ENCODE measurements at regions not wholly inside any gene's neighbourhood (a gene's known extent, or its start where the extent isn't known, plus 50 kb on each side); places are given as distances from the start of the nearest gene placed in this dataset.

- TF ChIP-seq, protein P1, sequence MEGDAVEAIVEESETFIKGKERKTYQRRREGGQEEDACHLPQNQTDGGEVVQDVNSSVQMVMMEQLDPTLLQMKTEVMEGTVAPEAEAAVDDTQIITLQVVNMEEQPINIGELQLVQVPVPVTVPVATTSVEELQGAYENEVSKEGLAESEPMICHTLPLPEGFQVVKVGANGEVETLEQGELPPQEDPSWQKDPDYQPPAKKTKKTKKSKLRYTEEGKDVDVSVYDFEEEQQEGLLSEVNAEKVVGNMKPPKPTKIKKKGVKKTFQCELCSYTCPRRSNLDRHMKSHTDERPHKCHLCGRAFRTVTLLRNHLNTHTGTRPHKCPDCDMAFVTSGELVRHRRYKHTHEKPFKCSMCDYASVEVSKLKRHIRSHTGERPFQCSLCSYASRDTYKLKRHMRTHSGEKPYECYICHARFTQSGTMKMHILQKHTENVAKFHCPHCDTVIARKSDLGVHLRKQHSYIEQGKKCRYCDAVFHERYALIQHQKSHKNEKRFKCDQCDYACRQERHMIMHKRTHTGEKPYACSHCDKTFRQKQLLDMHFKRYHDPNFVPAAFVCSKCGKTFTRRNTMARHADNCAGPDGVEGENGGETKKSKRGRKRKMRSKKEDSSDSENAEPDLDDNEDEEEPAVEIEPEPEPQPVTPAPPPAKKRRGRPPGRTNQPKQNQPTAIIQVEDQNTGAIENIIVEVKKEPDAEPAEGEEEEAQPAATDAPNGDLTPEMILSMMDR (IDR thresholded peaks at IDR 0.05), result no peak
- no peak for TF ChIP-seq POLR2A (IDR thresholded peaks at IDR 0.05)
Measured at GRCh38 chr6:117167520-117168271, 97.7 kb upstream of the VGLL2 start.
